Mesenteric fat pad (tissue), 1 donor: ENCODE measurements at regions not wholly inside any gene's neighbourhood (a gene's known extent, or its start where the extent isn't known, plus 50 kb on each side); places are given as distances from the start of the nearest gene placed in this dataset.
"Not testable (repeated sequence)": the region's sequence is repeated elsewhere in the genome, so short reads cannot be mapped to it uniquely, and the experiment has no call there.

ENCODE experiments used
- DNase-seq: peaks from one replicate; pipeline ENCODE4 v3.0.0-alpha.2; 2020; ENCODE audit warnings: low spot score
- donor health status: DM: yes; HTN: yes; CAD: no.

- DNase-seq: peak; percentile 53
These were observed 169.0 kb upstream of the FOXD4L5 start for GRCh38 chr9:65454034-65454433.

- DNase-seq: peak; percentile 64
These were observed 165.0 kb upstream of the FOXD4L5 start for GRCh38 chr9:65449886-65450610.

- DNase-seq: peak; percentile 57
These were observed 164.4 kb upstream of the FOXD4L5 start for GRCh38 chr9:65449423-65449822.

- DNase-seq: peak; percentile 47
These were observed 162.1 kb upstream of the FOXD4L5 start for GRCh38 chr9:65447146-65447545.

GRCh38 chr9:65445991-65446390 is 161.0 kb upstream of the FOXD4L5 start:
- not testable (repeated sequence) for DNase-seq

GRCh38 chr9:65444943-65445342 is 159.9 kb upstream of the FOXD4L5 start:
- peak; percentile 65 for DNase-seq

- DNase-seq: peak; percentile 65
These were observed 157.1 kb upstream of the FOXD4L5 start for GRCh38 chr9:65442116-65442515.

- DNase-seq: not testable (repeated sequence)
These were observed 156.4 kb upstream of the FOXD4L5 start for GRCh38 chr9:65441324-65441920.

- peak; percentile 33 for DNase-seq
These were observed 152.7 kb upstream of the FOXD4L5 start for GRCh38 chr9:65437724-65438123.

- DNase-seq: peak; percentile 41
These were observed 150.5 kb upstream of the FOXD4L5 start for GRCh38 chr9:65435464-65435863.

GRCh38 chr9:65432722-65433323 is 147.8 kb upstream of the FOXD4L5 start:
- peak; percentile 37 for DNase-seq

GRCh38 chr9:65432051-65432450 is 147.0 kb upstream of the FOXD4L5 start:
- DNase-seq: peak; percentile 43

GRCh38 chr9:65430221-65430620 is 145.2 kb upstream of the FOXD4L5 start:
- DNase-seq: no peak

GRCh38 chr9:65427361-65427760 is 142.4 kb upstream of the FOXD4L5 start:
- peak; percentile 11 for DNase-seq

GRCh38 chr9:65426813-65427212 is 141.8 kb upstream of the FOXD4L5 start:
- not testable (repeated sequence) for DNase-seq

GRCh38 chr9:65426231-65426630 is 141.2 kb upstream of the FOXD4L5 start:
- DNase-seq: no peak

GRCh38 chr9:65425183-65425582 is 140.2 kb upstream of the FOXD4L5 start:
- DNase-seq: not testable (repeated sequence)

GRCh38 chr9:65424437-65424984 is 139.5 kb upstream of the FOXD4L5 start:
- not testable (repeated sequence) for DNase-seq

- peak; percentile 81 for DNase-seq
These were observed 138.9 kb upstream of the FOXD4L5 start for GRCh38 chr9:65423691-65424436.

- DNase-seq: not testable (repeated sequence)
These were observed 138.1 kb upstream of the FOXD4L5 start for GRCh38 chr9:65422966-65423690.

GRCh38 chr9:65421486-65421885 is 136.5 kb upstream of the FOXD4L5 start:
- not testable (repeated sequence) for DNase-seq
